Parathyroid adenoma (tissue), 2 donors: ENCODE measurements at regions not wholly inside any gene's neighbourhood (a gene's known extent, or its start where the extent isn't known, plus 50 kb on each side); places are given as distances from the start of the nearest gene placed in this dataset.

Experiments
- H2AFZ ChIP-seq: fragments of 300-600 bp; sonication (generic); one replicate; pipeline ENCODE4 v1.7.0; 2017; ENCODE audit warnings: antibody characterized with exemption, mild to moderate bottlenecking
- H3K27ac ChIP-seq: fragments of 300-600 bp; sonication (generic); one replicate; pipeline ENCODE4 v1.7.0; 2017
- H3K27me3 ChIP-seq: fragments of 300-600 bp; sonication (generic); one replicate; pipeline ENCODE4 v1.7.0; 2017; ENCODE audit warnings: low read length; ENCODE audit not compliant: control insufficient read depth, insufficient read depth
- H3K36me3 ChIP-seq: fragments of 300-600 bp; sonication (generic); one replicate; pipeline ENCODE4 v1.7.0; 2017; ENCODE audit warnings: low read length; ENCODE audit not compliant: control insufficient read depth, insufficient read depth
- H3K4me1 ChIP-seq: fragments of 300-600 bp; sonication (generic); one replicate; pipeline ENCODE4 v1.7.0; 2017; ENCODE audit warnings: control low read depth
- H3K4me2 ChIP-seq: fragments of 300-600 bp; sonication (generic); one replicate; pipeline ENCODE4 v1.7.0; 2017; ENCODE audit warnings: low read length
- H3K4me3 ChIP-seq: fragments of 300-600 bp; sonication (generic); one replicate; pipeline ENCODE4 v1.7.0; 2017; ENCODE audit warnings: low read depth, low read length
- H3K79me2 ChIP-seq: fragments of 300-600 bp; sonication (generic); one replicate; pipeline ENCODE4 v1.7.0; 2017; ENCODE audit warnings: control low read depth
- H3K9ac ChIP-seq: fragments of 300-600 bp; sonication (generic); one replicate; pipeline ENCODE4 v1.7.0; 2017; ENCODE audit warnings: mild to moderate bottlenecking
- H3K9me3 ChIP-seq: fragments of 300-600 bp; sonication (generic); one replicate; pipeline ENCODE4 v1.7.0; 2017; ENCODE audit warnings: low read length; ENCODE audit not compliant: control insufficient read depth
- CTCF ChIP-seq: fragments of 300-600 bp; sonication (generic); IDR thresholded peaks from one replicate; pipeline ENCODE4 v1.7.0; 2017; ENCODE audit warnings: antibody characterized with exemption, mild to moderate bottlenecking
- donor health status: primary hyperparathyroidism.

DNA sequence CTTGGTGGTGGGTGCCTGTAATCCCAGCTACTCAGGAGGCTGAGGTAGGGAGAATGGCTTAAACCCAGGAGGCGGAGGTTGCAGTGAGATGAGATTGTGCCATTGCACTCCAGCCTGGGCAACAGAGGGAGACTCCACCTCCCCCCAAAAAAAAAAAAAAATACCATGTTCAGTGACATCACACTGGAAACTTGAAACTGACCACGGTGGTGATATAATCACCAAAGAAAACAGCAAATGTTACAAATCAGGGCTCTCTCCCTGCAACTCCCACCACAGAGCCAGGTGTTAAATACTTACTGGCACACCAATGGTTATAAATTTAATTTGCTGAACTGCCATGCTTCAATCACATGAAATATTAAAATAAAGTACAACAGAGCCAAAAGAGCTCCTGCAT is 81.4 kb downstream of the ZNF608 start:
- H3K27ac ChIP-seq: no peak overlapping the region
- H3K4me3 ChIP-seq: no peak overlapping the region
- peaks cover 14% of the 10 kb centered on the region for H3K79me2 ChIP-seq
- H3K4me1 ChIP-seq: peaks cover 11% of the 10 kb centered on the region
- no peaks in the 10 kb centered on the region for H3K27me3 ChIP-seq
- TF ChIP-seq CTCF: no peak
- H3K4me2 ChIP-seq: no peak overlapping the region
- no peak overlapping the region for H3K9ac ChIP-seq
- no peaks in the 10 kb centered on the region for H3K9me3 ChIP-seq
- H2AFZ ChIP-seq: no peak overlapping the region
- H3K36me3 ChIP-seq: no peaks in the 10 kb centered on the region

GRCh38 chr5:124664287-124664686 is 82.2 kb downstream of the ZNF608 start:
- no peak overlapping the region for H3K27ac ChIP-seq
- no peak overlapping the region for H3K4me2 ChIP-seq
- peaks cover 14% of the 10 kb centered on the region for H3K79me2 ChIP-seq
- no peak overlapping the region for H2AFZ ChIP-seq
- H3K4me1 ChIP-seq: peaks cover 11% of the 10 kb centered on the region
- no peaks in the 10 kb centered on the region for H3K9me3 ChIP-seq
- H3K9ac ChIP-seq: no peak overlapping the region
- no peaks in the 10 kb centered on the region for H3K27me3 ChIP-seq
- TF ChIP-seq CTCF: no peak
- no peaks in the 10 kb centered on the region for H3K36me3 ChIP-seq
- no peak overlapping the region for H3K4me3 ChIP-seq

DNA sequence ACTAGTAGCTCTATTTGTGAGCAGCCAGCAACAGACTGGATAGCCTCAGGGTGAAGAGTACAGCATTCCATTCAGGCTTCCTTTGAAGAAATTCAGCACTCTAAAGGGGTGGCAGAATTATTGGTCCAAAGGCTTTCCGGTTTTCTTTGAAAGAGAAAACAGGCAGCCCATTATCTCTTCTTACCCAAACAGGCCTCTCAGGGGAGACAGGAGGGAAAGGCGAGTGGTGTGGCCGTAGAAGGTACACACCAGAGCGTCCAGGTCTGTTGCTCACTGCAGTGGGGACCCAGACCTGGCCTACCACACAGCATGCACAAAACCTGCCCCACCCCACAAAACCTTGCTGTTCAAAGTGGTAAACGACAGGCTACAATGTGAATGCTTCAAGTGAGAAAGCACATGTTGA is 83.3 kb downstream of the ZNF608 start:
- Histone ChIP-seq H3K4me2 (no peak overlapping the region), H3K4me1 (peaks cover 8% of the 10 kb centered on the region), H3K4me3 (no peak overlapping the region), H3K9me3 (no peaks in the 10 kb centered on the region), H3K36me3 (no peaks in the 10 kb centered on the region), H3K79me2 (peaks cover 3% of the 10 kb centered on the region), H3K27me3 (no peaks in the 10 kb centered on the region), H3K27ac (no peak overlapping the region), H2AFZ (no peak overlapping the region), H3K9ac (no peak overlapping the region)
- no peak for TF ChIP-seq CTCF

DNA sequence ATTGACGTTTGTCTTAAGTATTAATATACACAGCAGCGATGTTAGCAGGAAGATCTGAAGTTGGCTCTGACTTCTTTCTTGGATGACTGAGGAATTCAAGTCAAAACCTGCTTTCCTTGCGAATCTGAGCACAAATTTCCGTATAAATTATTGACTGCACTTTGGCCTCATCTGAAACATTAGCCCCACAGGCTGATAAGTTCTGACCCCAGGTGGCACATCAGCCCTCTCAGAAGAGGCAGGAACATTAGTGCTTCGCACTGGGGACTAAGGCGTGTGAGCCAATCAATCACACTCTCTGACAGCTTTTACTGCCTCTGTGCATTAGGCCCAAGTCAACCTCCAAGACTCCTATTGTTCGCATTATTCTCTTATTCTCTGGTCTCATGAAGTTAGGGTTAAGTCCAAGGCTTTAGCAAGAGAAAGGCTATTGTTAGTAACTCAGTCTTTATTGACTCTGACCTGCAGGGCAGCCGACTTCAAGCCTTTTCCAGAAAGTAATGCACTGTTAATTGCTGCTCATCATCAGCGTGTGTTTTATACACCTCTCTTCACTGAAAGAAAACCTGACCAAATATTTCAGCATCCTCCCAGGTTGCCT is 84.2 kb downstream of the ZNF608 start:
- Histone ChIP-seq H3K4me2 (no peak overlapping the region), H3K36me3 (no peaks in the 10 kb centered on the region), H3K27me3 (no peaks in the 10 kb centered on the region), H3K4me1 (peaks cover 8% of the 10 kb centered on the region), H3K4me3 (no peak overlapping the region), H3K9ac (no peak overlapping the region), H3K9me3 (no peaks in the 10 kb centered on the region), H3K79me2 (peaks cover 3% of the 10 kb centered on the region), H2AFZ (no peak overlapping the region), H3K27ac (no peak overlapping the region)
- TF ChIP-seq CTCF: no peak
